ENCODE measurements at regions not wholly inside any gene's neighbourhood (a gene's known extent, or its start where the extent isn't known, plus 50 kb on each side); places are given as distances from the start of the nearest gene placed in this dataset.

GRCh38 chr5:38023371-38023770, 183.5 kb upstream of the GDNF start:
- H3K4me1 ChIP-seq (ENCODE audit: control insufficient read depth, insufficient read depth, low read length): no peaks in the 10 kb centered on the region
- H3K27me3 ChIP-seq (ENCODE audit: control insufficient read depth, insufficient read depth, low read length): peaks cover 7% of the 10 kb centered on the region; the same call in 1 of the 2 replicates
- DNase-seq: no peak
- no peak overlapping the region for H2AK9ac ChIP-seq (replicated peaks; ENCODE audit: low read depth, low read length, poor library complexity)
- H3K18ac ChIP-seq (ENCODE audit: low read depth, low read length): no peak overlapping the region
- no peak overlapping the region for H2AFZ ChIP-seq (replicated peaks; ENCODE audit: low read length, poor library complexity)
- in situ Hi-C loops (cut with MboI; ENCODE audit: low sequenced_read_pairs): no loop called here
- H3K9me3 ChIP-seq (ENCODE audit: control insufficient read depth, insufficient read depth, low read length): no peaks in the 10 kb centered on the region
- H2BK20ac ChIP-seq (ENCODE audit: low read depth, low read length): no peak overlapping the region
- no peak for ATAC-seq (ENCODE audit: low read depth)
- no peak overlapping the region for H3K56ac ChIP-seq (ENCODE audit: extremely low read depth, insufficient read depth, low read length)
- no peak overlapping the region for H3K9ac ChIP-seq (ENCODE audit: low read depth, low read length)
- H3K27ac ChIP-seq (ENCODE audit: insufficient read depth, low read length): no peak overlapping the region
- no peak overlapping the region for H3K23ac ChIP-seq (ENCODE audit: low read depth, low read length)
- CTCF ChIA-PET: no interaction called here
- no peak overlapping the region for H4K5ac ChIP-seq (ENCODE audit: low read depth, low read length)
- no peak overlapping the region for H4K8ac ChIP-seq (ENCODE audit: low read depth in 2 of 2, low read length in 2 of 2)
- dilution Hi-C loops (cut with HindIII; ENCODE audit: low sequenced_read_pairs, unreplicated experiment): no loop called here
- H3K9me1 ChIP-seq (ENCODE audit: insufficient read depth, low read length): no peaks in the 10 kb centered on the region
- no peaks in the 10 kb centered on the region for H3K36me3 ChIP-seq (ENCODE audit: control insufficient read depth, insufficient read depth, low read length)
- H2BK5ac ChIP-seq (ENCODE audit: low read depth, low read length, poor library complexity, severe bottlenecking): no peak overlapping the region
- no peak overlapping the region for H3K4ac ChIP-seq (ENCODE audit: low read depth, low read length)
- TF ChIP-seq CTCF (conservative IDR thresholded peaks at IDR 0.05; ENCODE audit: low read depth, low read length): no peak
- no peak for TF ChIP-seq RCOR1 (IDR thresholded peaks at IDR 0.05; ENCODE audit: insufficient replicate concordance, low read length)
- TF ChIP-seq NFE2L2 (IDR thresholded peaks at IDR 0.05; ENCODE audit: low read depth, low read length): no peak
- TF ChIP-seq RFX5 (IDR thresholded peaks at IDR 0.05; ENCODE audit: low read depth, low read length): no peak
- no peak for TF ChIP-seq POLR2A (IDR thresholded peaks at IDR 0.05; ENCODE audit: low read depth, low read length)
- no peak for TF ChIP-seq SMC3 (IDR thresholded peaks at IDR 0.05; ENCODE audit: low read depth, low read length)
- TF ChIP-seq CHD1 (IDR thresholded peaks at IDR 0.05; ENCODE audit: low read depth, low read length): no peak
- TF ChIP-seq FOS (IDR thresholded peaks at IDR 0.05; ENCODE audit: low read depth, low read length): no peak
- no peak for TF ChIP-seq USF2 (IDR thresholded peaks at IDR 0.05; ENCODE audit: low read depth, low read length)
- no peak for TF ChIP-seq CEBPB (IDR thresholded peaks at IDR 0.05; ENCODE audit: low read depth, low read length)
- TF ChIP-seq ELK1 (IDR thresholded peaks at IDR 0.05; ENCODE audit: borderline replicate concordance, low read depth, low read length): no peak
- TF ChIP-seq MXI1 (IDR thresholded peaks at IDR 0.05; ENCODE audit: borderline replicate concordance, low read depth, low read length): no peak
- no peak for TF ChIP-seq MAZ (IDR thresholded peaks at IDR 0.05; ENCODE audit: borderline replicate concordance, low read depth, low read length)
- TF ChIP-seq RAD21 (IDR thresholded peaks at IDR 0.05; ENCODE audit: low read length): no peak
- TF ChIP-seq MAFK (IDR thresholded peaks at IDR 0.05; ENCODE audit: low read depth, low read length): no peak
- no peak for TF ChIP-seq BHLHE40 (IDR thresholded peaks at IDR 0.05; ENCODE audit: low read depth, low read length)
- H3K79me1 ChIP-seq (ENCODE audit: low read depth in 1 of 2, low read length in 2 of 2): no peaks in the 10 kb centered on the region
- H4K20me1 ChIP-seq (ENCODE audit: insufficient read depth, low read length): no peaks in the 10 kb centered on the region
- no peak overlapping the region for H2AK5ac ChIP-seq (ENCODE audit: low read depth, low read length)
- H3K4me3 ChIP-seq (ENCODE audit: insufficient read depth, low read depth, low read length): no peak overlapping the region
- BruUV-seq (replicated peaks): no TSS peak
- POLR2A ChIA-PET (ENCODE audit: unreplicated experiment): no interaction called here
- WGBS, 2 experiments (ENCODE audit: extremely low coverage in 2 of 2, insufficient read length in 1 of 2): 57% methylated on average over 1 of the region's 4 CpGs; no CpG with 5 or more reads in 1 of the 2 experiments
- no peak overlapping the region for H2BK15ac ChIP-seq (ENCODE audit: low read depth, low read length)
- no peak overlapping the region for H3K14ac ChIP-seq (replicated peaks; ENCODE audit: low read depth, low read length)
- intact Hi-C loops (cut with micrococcal nuclease): no loop called here
- no peak overlapping the region for H3K4me2 ChIP-seq (ENCODE audit: low read depth, low read length)
- H2BK120ac ChIP-seq (ENCODE audit: low read depth, low read length): no peak overlapping the region
- H4K91ac ChIP-seq (ENCODE audit: insufficient read depth, low read depth, low read length): no peak overlapping the region
